ENCODE measurements at regions not wholly inside any gene's neighbourhood (a gene's known extent, or its start where the extent isn't known, plus 50 kb on each side); places are given as distances from the start of the nearest gene placed in this dataset.

GRCh38 chr6:50270415-50270814 is 220.7 kb upstream of the DEFB112 start:
- TF ChIP-seq CTCF (IDR thresholded peaks at IDR 0.05) = no peak
- H3K36me3 ChIP-seq = no peaks in the 10 kb centered on the region
- ATAC-seq (no peak), DNase-seq (no peak)
- no peaks in the 10 kb centered on the region for H3K9me3 ChIP-seq
- H3K4me1 ChIP-seq = no peaks in the 10 kb centered on the region
- H3K27me3 ChIP-seq = no peaks in the 10 kb centered on the region
- H3K4me3 ChIP-seq = no peak overlapping the region
- intact Hi-C loops (cut with DNase I) = no loop called here
- H3K27ac ChIP-seq = no peak overlapping the region

- Histone ChIP-seq H3K36me3 (no peaks in the 10 kb centered on the region), H3K27ac (no peak overlapping the region), H3K4me1 (no peaks in the 10 kb centered on the region), H3K4me3 (no peak overlapping the region), H3K27me3 (no peaks in the 10 kb centered on the region), H3K9me3 (no peaks in the 10 kb centered on the region)
- ATAC-seq (no peak), DNase-seq (no peak)
- TF ChIP-seq CTCF (IDR thresholded peaks at IDR 0.05) = no peak
- intact Hi-C loops (cut with DNase I) = no loop called here
Measured at GRCh38 chr6:50271266-50271665, 221.5 kb upstream of the DEFB112 start.

- Histone ChIP-seq H3K36me3 (no peaks in the 10 kb centered on the region), H3K27me3 (no peaks in the 10 kb centered on the region), H3K4me1 (no peaks in the 10 kb centered on the region), H3K9me3 (no peaks in the 10 kb centered on the region), H3K4me3 (no peak overlapping the region), H3K27ac (no peak overlapping the region)
- intact Hi-C loops (cut with DNase I) = no loop called here
- DNase-seq (no peak), ATAC-seq (no peak)
- no peak for TF ChIP-seq CTCF (IDR thresholded peaks at IDR 0.05)
Measured at GRCh38 chr6:50271817-50272216, 222.1 kb upstream of the DEFB112 start.

- intact Hi-C loops (cut with DNase I) = no loop called here
- H3K4me1 ChIP-seq = no peaks in the 10 kb centered on the region
- no peak for DNase-seq
- no peak for TF ChIP-seq CTCF (IDR thresholded peaks at IDR 0.05)
- no peaks in the 10 kb centered on the region for H3K27me3 ChIP-seq
- no peaks in the 10 kb centered on the region for H3K9me3 ChIP-seq
- H3K4me3 ChIP-seq = no peak overlapping the region
- no peak for ATAC-seq
- no peak overlapping the region for H3K27ac ChIP-seq
- no peaks in the 10 kb centered on the region for H3K36me3 ChIP-seq
Measured at GRCh38 chr6:50272611-50273010, 222.9 kb upstream of the DEFB112 start.

- DNase-seq (no peak), ATAC-seq (no peak)
- no peaks in the 10 kb centered on the region for H3K4me1 ChIP-seq
- H3K27ac ChIP-seq = no peak overlapping the region
- no peak overlapping the region for H3K4me3 ChIP-seq
- H3K9me3 ChIP-seq = no peaks in the 10 kb centered on the region
- intact Hi-C loops (cut with DNase I) = no loop called here
- no peaks in the 10 kb centered on the region for H3K36me3 ChIP-seq
- TF ChIP-seq CTCF (IDR thresholded peaks at IDR 0.05) = no peak
- no peaks in the 10 kb centered on the region for H3K27me3 ChIP-seq
Measured at GRCh38 chr6:50276771-50277261, 227.1 kb upstream of the DEFB112 start.
